Body of pancreas (tissue), 4 donors: ENCODE measurements at regions not wholly inside any gene's neighbourhood (a gene's known extent, or its start where the extent isn't known, plus 50 kb on each side); places are given as distances from the start of the nearest gene placed in this dataset.

ENCODE experiments used
- POLR2A ChIP-seq, 3 donors: fragments of 450-650 bp; IDR thresholded peaks; one replicate each; pipeline ENCODE4 v1.6.1; 2016; ENCODE audit warnings: antibody characterized with exemption in 3 of 3, mild to moderate bottlenecking in 2 of 3
- TF ChIP-seq, protein P1 (sequence below), 7 experiments: fragments of 450-650 bp in 4 of 7; fragments of 200-600 bp in 3 of 7; sonication (generic) in 3 of 7; IDR thresholded peaks; one replicate each; pipeline ENCODE4 v1.5.1; 2016 to 2019; ENCODE audit warnings: antibody characterized with exemption in 7 of 7

DNA sequence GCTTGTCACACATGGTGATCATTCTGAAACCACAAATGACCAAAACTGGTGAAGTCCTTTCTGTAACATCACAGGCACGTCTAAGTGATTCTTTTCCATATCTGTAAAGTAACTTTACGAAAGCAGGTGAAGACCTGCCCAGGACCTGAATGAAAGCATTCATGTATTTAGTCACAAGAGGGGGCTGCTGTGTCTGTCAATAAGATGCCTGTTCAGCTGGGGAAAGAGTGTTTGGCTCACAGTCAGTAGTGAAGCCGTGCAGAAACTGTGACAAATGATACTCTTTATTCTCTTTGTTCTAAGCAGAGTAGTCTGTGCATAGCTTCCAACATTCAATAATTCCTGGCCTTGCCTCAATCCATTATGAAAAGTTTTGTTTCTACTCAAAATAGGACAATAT is 373.5 kb upstream of the OR4E1 start:
- TF ChIP-seq, protein P1, sequence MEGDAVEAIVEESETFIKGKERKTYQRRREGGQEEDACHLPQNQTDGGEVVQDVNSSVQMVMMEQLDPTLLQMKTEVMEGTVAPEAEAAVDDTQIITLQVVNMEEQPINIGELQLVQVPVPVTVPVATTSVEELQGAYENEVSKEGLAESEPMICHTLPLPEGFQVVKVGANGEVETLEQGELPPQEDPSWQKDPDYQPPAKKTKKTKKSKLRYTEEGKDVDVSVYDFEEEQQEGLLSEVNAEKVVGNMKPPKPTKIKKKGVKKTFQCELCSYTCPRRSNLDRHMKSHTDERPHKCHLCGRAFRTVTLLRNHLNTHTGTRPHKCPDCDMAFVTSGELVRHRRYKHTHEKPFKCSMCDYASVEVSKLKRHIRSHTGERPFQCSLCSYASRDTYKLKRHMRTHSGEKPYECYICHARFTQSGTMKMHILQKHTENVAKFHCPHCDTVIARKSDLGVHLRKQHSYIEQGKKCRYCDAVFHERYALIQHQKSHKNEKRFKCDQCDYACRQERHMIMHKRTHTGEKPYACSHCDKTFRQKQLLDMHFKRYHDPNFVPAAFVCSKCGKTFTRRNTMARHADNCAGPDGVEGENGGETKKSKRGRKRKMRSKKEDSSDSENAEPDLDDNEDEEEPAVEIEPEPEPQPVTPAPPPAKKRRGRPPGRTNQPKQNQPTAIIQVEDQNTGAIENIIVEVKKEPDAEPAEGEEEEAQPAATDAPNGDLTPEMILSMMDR (IDR thresholded peaks at IDR 0.05): peak in 2 of 7 experiments; percentile 7 to 24
- no peak for TF ChIP-seq POLR2A (IDR thresholded peaks at IDR 0.05)
